ENCODE measurements at regions not wholly inside any gene's neighbourhood (a gene's known extent, or its start where the extent isn't known, plus 50 kb on each side); places are given as distances from the start of the nearest gene placed in this dataset.
A peak's percentile ranks its signal among the peaks of the same experiment; 100 is the strongest.
"Not testable (repeated sequence)": the region's sequence is repeated elsewhere in the genome, so short reads cannot be mapped to it uniquely, and the experiment has no call there.

- no peak for DNase-seq (ENCODE audit: extremely low read depth, insufficient read length)
- Histone ChIP-seq H3K27me3 (replicated peaks; ENCODE audit: control insufficient read depth, insufficient read depth, low read length) (no peaks in the 10 kb centered on the region), H3K36me3 (ENCODE audit: control insufficient read depth, insufficient read depth, low read length) (no peaks in the 10 kb centered on the region), H3K4me3 (replicated peaks; ENCODE audit: low read depth, low read length) (no peak overlapping the region)
- no peak for TF ChIP-seq CTCF (IDR thresholded peaks at IDR 0.05; ENCODE audit: insufficient read depth, low read length, poor library complexity, severe bottlenecking)
Measured at GRCh38 chr12:100061814-100062213, 77.1 kb upstream of the ANKS1B start.

- Histone ChIP-seq H3K27me3 (replicated peaks; ENCODE audit: control insufficient read depth, insufficient read depth, low read length) (no peaks in the 10 kb centered on the region), H3K36me3 (ENCODE audit: control insufficient read depth, insufficient read depth, low read length) (no peaks in the 10 kb centered on the region), H3K4me3 (replicated peaks; ENCODE audit: low read depth, low read length) (no peak overlapping the region)
- peak; percentile 6 for DNase-seq (ENCODE audit: extremely low read depth, insufficient read length)
- TF ChIP-seq CTCF (IDR thresholded peaks at IDR 0.05; ENCODE audit: insufficient read depth, low read length, poor library complexity, severe bottlenecking): peak; percentile 20
Measured at GRCh38 chr12:100058482-100059029, 73.8 kb upstream of the ANKS1B start.

- DNase-seq (ENCODE audit: extremely low read depth, insufficient read length); H3K27me3 ChIP-seq (replicated peaks; ENCODE audit: control insufficient read depth, insufficient read depth, low read length); H3K4me3 ChIP-seq (replicated peaks; ENCODE audit: low read depth, low read length); H3K36me3 ChIP-seq (ENCODE audit: control insufficient read depth, insufficient read depth, low read length): not testable (repeated sequence)
Measured at GRCh38 chr12:100046202-100046601, 61.5 kb upstream of the ANKS1B start.

- TF ChIP-seq CTCF (IDR thresholded peaks at IDR 0.05; ENCODE audit: insufficient read depth, low read length, poor library complexity, severe bottlenecking): no peak
- Histone ChIP-seq H3K4me3 (replicated peaks; ENCODE audit: low read depth, low read length) (no peak overlapping the region), H3K27me3 (replicated peaks; ENCODE audit: control insufficient read depth, insufficient read depth, low read length) (no peaks in the 10 kb centered on the region), H3K36me3 (ENCODE audit: control insufficient read depth, insufficient read depth, low read length) (no peaks in the 10 kb centered on the region)
- no peak for DNase-seq (ENCODE audit: extremely low read depth, insufficient read length)
Measured at GRCh38 chr12:100044266-100044665, 59.5 kb upstream of the ANKS1B start.

- no peaks in the 10 kb centered on the region for H3K36me3 ChIP-seq (ENCODE audit: control insufficient read depth, insufficient read depth, low read length)
- no peaks in the 10 kb centered on the region for H3K27me3 ChIP-seq (replicated peaks; ENCODE audit: control insufficient read depth, insufficient read depth, low read length)
- H3K4me3 ChIP-seq (replicated peaks; ENCODE audit: low read depth, low read length): no peak overlapping the region
- TF ChIP-seq CTCF (IDR thresholded peaks at IDR 0.05; ENCODE audit: insufficient read depth, low read length, poor library complexity, severe bottlenecking): no peak
- no peak for DNase-seq (ENCODE audit: extremely low read depth, insufficient read length)
Measured at GRCh38 chr12:100043631-100044030, 58.9 kb upstream of the ANKS1B start.
